SU-DHL-6 (cell line): ENCODE measurements at regions not wholly inside any gene's neighbourhood (a gene's known extent, or its start where the extent isn't known, plus 50 kb on each side); places are given as distances from the start of the nearest gene placed in this dataset.

Source experiments
- H2AFZ ChIP-seq: fragments of 200-600 bp; sonication (generic); 2 replicates; pipeline ENCODE4 v1.6.1; 2014; ENCODE audit warnings: low read depth, mild to moderate bottlenecking, moderate library complexity, mixed read lengths, antibody characterized with exemption, low read length; ENCODE audit not compliant: severe bottlenecking
- H3F3A ChIP-seq: fragments of 200-600 bp; shearing (Covaris generic); 2 replicates; pipeline ENCODE4 v1.6.0; 2016; ENCODE audit warnings: antibody characterized with exemption, mild to moderate bottlenecking; ENCODE audit not compliant: insufficient read depth
- H3K27ac ChIP-seq: fragments of 200-600 bp; sonication (generic); 2 replicates; pipeline ENCODE4 v1.5.1; 2016; ENCODE audit warnings: low read depth, mild to moderate bottlenecking, low read length, moderate library complexity, mixed read lengths
- H3K27me3 ChIP-seq: fragments of 200-600 bp; sonication (generic), shearing (Covaris generic); 2 replicates; pipeline ENCODE4 v1.6.0; 2014; ENCODE audit warnings: mild to moderate bottlenecking, low read length
- H3K36me3 ChIP-seq: fragments of 200-600 bp; sonication (generic); 2 replicates; pipeline ENCODE4 v1.6.1; 2014; ENCODE audit warnings: mild to moderate bottlenecking, low read length, mixed read lengths
- H3K4me2 ChIP-seq: fragments of 300-600, 200-600 bp; shearing (Covaris generic), sonication (generic); 2 replicates; pipeline ENCODE4 v1.6.0; 2014; ENCODE audit warnings: low read length, low read depth, mild to moderate bottlenecking; ENCODE audit not compliant: poor library complexity, severe bottlenecking
- H3K4me3 ChIP-seq: fragments of 200-600 bp; sonication (generic); 2 replicates; pipeline ENCODE4 v1.5.1; 2014; ENCODE audit warnings: antibody characterized with exemption, low read length, mild to moderate bottlenecking, mixed read lengths; ENCODE audit not compliant: insufficient read depth, poor library complexity, severe bottlenecking
- H3K79me2 ChIP-seq: fragments of 200-600 bp; sonication (generic); 2 replicates; pipeline ENCODE4 v1.6.1; 2014; ENCODE audit warnings: mild to moderate bottlenecking, low read length, moderate library complexity; ENCODE audit not compliant: insufficient read depth
- H3K9ac ChIP-seq: fragments of 200-600 bp; sonication (generic); 2 replicates; pipeline ENCODE4 v1.7.0; 2014; ENCODE audit warnings: mild to moderate bottlenecking, low read length
- H3K9me2 ChIP-seq: fragments of 200-600 bp; sonication (generic); replicated peaks from 2 replicates; pipeline ENCODE4 v1.6.1; 2014; ENCODE audit warnings: low read length; ENCODE audit not compliant: insufficient read depth
- H3K9me3 ChIP-seq: fragments of 200-600 bp; sonication (generic); 2 replicates; pipeline ENCODE4 v1.6.1; 2014; ENCODE audit warnings: low read length, mixed read lengths; ENCODE audit not compliant: insufficient read depth
- H4K20me1 ChIP-seq: fragments of 200-600 bp; sonication (generic); 2 replicates; pipeline ENCODE4 v1.6.1; 2014; ENCODE audit warnings: low read depth, mild to moderate bottlenecking, antibody characterized with exemption, low read length, moderate library complexity, mixed read lengths
- CTCF ChIP-seq: fragments of 200-600 bp; sonication (generic); IDR thresholded peaks from one replicate; pipeline ENCODE4 v1.5.1; 2017; ENCODE audit warnings: antibody characterized with exemption, mild to moderate bottlenecking, low read length, moderate library complexity; ENCODE audit not compliant: insufficient read depth, poor library complexity, severe bottlenecking
- EZH2phosphoT487 ChIP-seq: fragments of 200-600 bp; sonication (generic), shearing (Covaris generic); conservative IDR thresholded peaks from 2 replicates; pipeline ENCODE4 v1.6.1; 2018; ENCODE audit warnings: mild to moderate bottlenecking, antibody characterized with exemption, low read length, moderate library complexity, mixed read lengths

- no peaks in the 10 kb centered on the region for H3F3A ChIP-seq
- H3K36me3 ChIP-seq: no peaks in the 10 kb centered on the region
- H3K4me3 ChIP-seq: no peak overlapping the region
- H3K9me3 ChIP-seq: no peaks in the 10 kb centered on the region
- TF ChIP-seq EZH2phosphoT487: no peak
- no peak for TF ChIP-seq CTCF
- H3K27me3 ChIP-seq: no peaks in the 10 kb centered on the region
- H3K79me2 ChIP-seq: no peaks in the 10 kb centered on the region
- H4K20me1 ChIP-seq: no peaks in the 10 kb centered on the region
- no peak overlapping the region for H3K27ac ChIP-seq
- H3K9ac ChIP-seq: no peak overlapping the region
- no peak overlapping the region for H3K4me2 ChIP-seq
- no peak overlapping the region for H2AFZ ChIP-seq
- no peaks in the 10 kb centered on the region for H3K9me2 ChIP-seq
Measured at GRCh38 chr7:45469103-45469502, 105.1 kb upstream of the ADCY1 start.

- H3K9ac ChIP-seq: no peak overlapping the region
- H3K27me3 ChIP-seq: no peaks in the 10 kb centered on the region
- H3K27ac ChIP-seq: no peak overlapping the region
- no peaks in the 10 kb centered on the region for H3K9me3 ChIP-seq
- TF ChIP-seq EZH2phosphoT487 (no peak), CTCF (no peak)
- no peaks in the 10 kb centered on the region for H4K20me1 ChIP-seq
- no peak overlapping the region for H2AFZ ChIP-seq
- H3K9me2 ChIP-seq: no peaks in the 10 kb centered on the region
- H3K4me3 ChIP-seq: no peak overlapping the region
- no peaks in the 10 kb centered on the region for H3K79me2 ChIP-seq
- no peaks in the 10 kb centered on the region for H3K36me3 ChIP-seq
- H3F3A ChIP-seq: no peaks in the 10 kb centered on the region
- no peak overlapping the region for H3K4me2 ChIP-seq
Measured at GRCh38 chr7:45470031-45470430, 104.1 kb upstream of the ADCY1 start.

- H3K4me3 ChIP-seq: no peak overlapping the region
- H4K20me1 ChIP-seq: no peaks in the 10 kb centered on the region
- H3K4me2 ChIP-seq: no peak overlapping the region
- no peaks in the 10 kb centered on the region for H3K36me3 ChIP-seq
- no peaks in the 10 kb centered on the region for H3K27me3 ChIP-seq
- H3K79me2 ChIP-seq: no peaks in the 10 kb centered on the region
- no peak overlapping the region for H3K9ac ChIP-seq
- H2AFZ ChIP-seq: no peak overlapping the region
- H3K9me3 ChIP-seq: no peaks in the 10 kb centered on the region
- H3F3A ChIP-seq: no peaks in the 10 kb centered on the region
- H3K27ac ChIP-seq: no peak overlapping the region
- no peak for TF ChIP-seq CTCF
- H3K9me2 ChIP-seq: no peaks in the 10 kb centered on the region
Measured at GRCh38 chr7:45479781-45480180, 94.4 kb upstream of the ADCY1 start.

- no peak for TF ChIP-seq CTCF
- no peak for TF ChIP-seq EZH2phosphoT487
- no peaks in the 10 kb centered on the region for H3K36me3 ChIP-seq
- H4K20me1 ChIP-seq: no peaks in the 10 kb centered on the region
- H3K4me2 ChIP-seq: no peak overlapping the region
- H2AFZ ChIP-seq: no peak overlapping the region
- H3K4me3 ChIP-seq: no peak overlapping the region
- no peaks in the 10 kb centered on the region for H3F3A ChIP-seq
- no peaks in the 10 kb centered on the region for H3K9me3 ChIP-seq
- H3K27ac ChIP-seq: no peak overlapping the region
- no peaks in the 10 kb centered on the region for H3K27me3 ChIP-seq
- H3K9ac ChIP-seq: no peak overlapping the region
- no peaks in the 10 kb centered on the region for H3K79me2 ChIP-seq
- no peaks in the 10 kb centered on the region for H3K9me2 ChIP-seq
Measured at GRCh38 chr7:45482451-45482850, 91.7 kb upstream of the ADCY1 start.
